Glomerular endothelial cell (primary cell): ENCODE measurements at regions not wholly inside any gene's neighbourhood (a gene's known extent, or its start where the extent isn't known, plus 50 kb on each side); places are given as distances from the start of the nearest gene placed in this dataset.
"Not testable (repeated sequence)": the region's sequence is repeated elsewhere in the genome, so short reads cannot be mapped to it uniquely, and the experiment has no call there.

ENCODE experiments used
- DNase-seq: peaks from one replicate; pipeline ENCODE4 v3.0.0-alpha.2; 2011; ENCODE audit warnings: low read depth, low spot score; ENCODE audit errors: extremely low read depth

DNA sequence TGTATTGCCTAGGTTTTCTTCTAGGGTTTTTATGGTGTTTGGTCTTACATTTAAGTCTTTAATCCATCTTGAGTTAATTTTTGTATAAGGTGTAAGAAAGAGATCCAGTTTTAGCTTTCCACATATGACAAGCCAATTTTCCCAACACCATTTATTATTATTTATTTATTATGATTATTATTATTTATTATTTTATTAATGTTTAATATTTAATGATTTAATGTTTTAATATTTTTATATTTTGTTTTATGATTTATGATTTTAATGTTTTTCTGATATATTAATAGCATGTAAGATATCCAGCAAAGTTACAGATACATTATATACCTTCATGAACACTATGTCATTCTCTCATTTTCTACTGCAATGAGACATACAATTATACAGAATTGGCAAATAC lies 1082.0 kb downstream of the DSC3 start:
- no peak for DNase-seq

DNA sequence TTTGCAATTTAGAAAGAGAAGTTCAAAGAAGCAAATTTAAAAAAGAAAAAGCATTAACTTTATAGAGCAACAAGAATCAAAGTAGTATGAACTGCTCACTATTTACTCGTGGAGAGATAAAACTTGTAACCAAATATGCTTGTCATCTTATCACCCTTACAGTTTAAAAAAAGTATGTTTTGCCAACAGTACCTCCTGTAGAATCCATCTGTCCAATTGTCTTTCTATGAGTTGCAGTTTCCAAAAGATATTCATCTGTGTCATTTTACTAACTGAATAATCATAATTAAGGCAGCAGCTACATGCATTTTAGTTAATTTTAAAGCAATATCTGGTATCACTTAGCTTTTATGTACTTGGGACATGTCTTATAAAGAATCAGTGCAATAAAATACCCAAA lies 1112.3 kb downstream of the DSC3 start:
- DNase-seq, result no peak

GRCh38 chr18:29928081-29928480 lies 1114.5 kb downstream of the DSC3 start:
- no peak for DNase-seq

GRCh38 chr18:29925566-29925965 lies 1117.0 kb downstream of the DSC3 start:
- no peak for DNase-seq

GRCh38 chr18:29912351-29912750 lies 1130.2 kb downstream of the DSC3 start:
- DNase-seq, result no peak

- DNase-seq, result no peak
Measured at GRCh38 chr18:29892960-29893558, 1149.5 kb downstream of the DSC3 start.

DNA sequence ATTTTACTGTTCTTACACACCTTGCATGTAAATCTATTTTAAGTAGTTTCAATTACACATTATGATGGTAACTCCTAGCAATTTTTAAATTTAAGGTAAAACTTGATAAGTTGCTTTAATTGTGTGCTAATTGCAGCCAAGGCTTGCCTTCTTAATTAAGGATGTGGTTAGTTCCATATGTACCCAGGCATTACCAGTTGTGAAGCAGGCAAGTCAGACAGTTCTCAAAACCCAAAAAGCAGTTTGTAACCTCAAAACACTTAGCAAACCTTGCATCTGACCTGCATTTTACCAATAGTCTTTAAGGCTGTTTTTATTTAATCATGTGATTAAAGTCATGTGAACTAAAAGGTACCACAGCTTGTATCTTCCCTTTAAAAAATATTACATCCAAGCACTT lies 1159.4 kb downstream of the DSC3 start:
- no peak for DNase-seq

- DNase-seq, result no peak
Measured at GRCh38 chr18:29882620-29883019, 1159.9 kb downstream of the DSC3 start.

- no peak for DNase-seq
Measured at GRCh38 chr18:29879763-29880162, 1162.8 kb downstream of the DSC3 start.

- DNase-seq, result no peak
Measured at GRCh38 chr18:29874519-29875098, 1167.9 kb downstream of the DSC3 start.

DNA sequence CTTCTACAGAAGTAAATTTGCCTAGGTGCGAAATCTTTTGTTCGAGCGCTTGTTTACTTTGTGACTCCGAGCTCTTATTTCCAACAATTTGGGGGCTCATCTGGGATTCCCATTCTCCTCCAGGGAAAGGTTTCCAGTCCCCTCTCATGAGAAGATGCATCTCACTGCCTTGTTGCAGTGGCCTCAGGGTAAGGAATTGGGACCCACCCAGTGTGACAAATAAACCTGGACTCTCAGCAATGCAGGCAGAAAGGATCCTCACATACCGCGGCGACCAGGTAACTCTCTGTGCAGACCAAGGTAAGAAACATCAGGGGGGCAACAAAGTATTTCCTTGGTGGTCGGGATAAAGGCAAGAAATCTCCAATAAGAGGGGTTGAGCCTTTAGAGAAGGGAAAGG lies 1169.3 kb downstream of the DSC3 start:
- DNase-seq, result no peak

DNA sequence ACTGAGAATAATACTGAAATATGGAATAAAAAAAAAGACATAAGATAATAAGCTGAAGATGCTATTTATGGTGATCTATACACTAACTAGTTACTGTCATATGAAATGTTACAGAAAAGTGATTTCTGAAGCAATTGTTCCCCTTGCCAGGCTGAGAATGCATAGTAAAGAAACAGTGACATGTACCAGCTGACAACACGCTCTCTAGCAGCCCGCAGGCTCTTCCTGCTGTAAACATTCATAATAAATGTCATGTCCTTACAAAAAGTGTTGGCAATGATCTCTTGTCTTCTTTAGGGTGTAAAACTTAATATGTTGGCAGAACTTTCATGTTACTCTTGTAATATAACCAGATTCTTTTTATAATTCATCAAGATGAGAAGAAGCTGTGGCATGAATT lies 1171.3 kb downstream of the DSC3 start:
- no peak for DNase-seq

DNA sequence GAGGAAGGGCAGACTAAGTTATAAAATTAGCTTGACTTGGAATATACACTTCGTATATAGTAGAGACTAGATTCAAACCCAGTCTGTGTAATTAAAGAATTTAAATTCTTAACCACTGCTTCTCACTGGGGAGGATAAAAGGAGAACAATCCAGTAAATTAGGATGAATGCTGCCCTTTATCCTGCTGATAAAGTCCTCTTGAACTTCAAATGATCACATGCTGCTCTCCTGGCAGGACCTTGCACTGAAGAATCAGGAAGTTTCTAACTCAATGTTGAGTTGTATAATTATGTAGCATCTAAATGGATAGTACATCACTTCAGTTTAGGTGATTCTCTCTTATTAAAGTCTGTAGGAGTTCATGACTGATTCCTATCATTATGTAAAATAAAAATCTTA lies 1179.7 kb downstream of the DSC3 start:
- DNase-seq, result no peak

GRCh38 chr18:29855637-29856036 lies 1186.9 kb downstream of the DSC3 start:
- DNase-seq, result no peak

DNA sequence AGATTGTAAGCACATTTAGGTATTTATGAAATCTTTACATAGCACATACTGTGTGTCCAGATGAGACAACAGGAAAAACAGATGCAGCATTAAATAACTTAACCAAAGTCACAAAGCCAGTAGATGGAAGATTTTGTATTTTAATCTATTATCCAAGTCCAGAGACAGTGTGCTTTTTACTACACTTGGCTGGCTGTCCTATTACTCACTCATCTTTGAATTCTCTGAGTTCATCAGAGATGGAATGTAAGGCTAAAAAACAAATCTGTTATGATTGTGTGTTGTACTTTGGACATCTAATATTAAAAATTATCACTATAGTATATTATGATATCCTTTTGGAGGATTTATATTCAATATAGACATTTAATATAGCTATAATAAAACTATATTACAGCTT lies 1189.4 kb downstream of the DSC3 start:
- DNase-seq, result no peak

GRCh38 chr18:29849144-29849543 lies 1193.4 kb downstream of the DSC3 start:
- no peak for DNase-seq

DNA sequence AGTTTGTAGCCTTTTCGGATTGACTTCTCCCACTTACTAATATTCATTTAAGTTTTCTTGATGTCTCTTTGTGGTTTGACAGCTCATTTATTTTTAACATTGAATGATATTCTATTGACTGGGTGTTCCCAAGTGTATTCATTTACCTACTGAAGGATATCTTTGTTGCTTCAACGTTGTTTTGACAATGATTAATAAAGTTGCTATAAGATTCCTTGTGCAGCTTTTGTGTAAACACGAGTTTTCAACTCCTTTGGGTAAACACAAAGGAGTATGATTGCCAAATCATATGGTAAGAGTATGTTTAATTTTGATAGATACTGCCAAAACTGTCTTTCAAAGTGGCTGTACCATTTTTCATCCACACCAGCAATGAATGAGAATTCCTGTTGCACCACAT lies 1200.9 kb downstream of the DSC3 start:
- DNase-seq, result no peak

DNA sequence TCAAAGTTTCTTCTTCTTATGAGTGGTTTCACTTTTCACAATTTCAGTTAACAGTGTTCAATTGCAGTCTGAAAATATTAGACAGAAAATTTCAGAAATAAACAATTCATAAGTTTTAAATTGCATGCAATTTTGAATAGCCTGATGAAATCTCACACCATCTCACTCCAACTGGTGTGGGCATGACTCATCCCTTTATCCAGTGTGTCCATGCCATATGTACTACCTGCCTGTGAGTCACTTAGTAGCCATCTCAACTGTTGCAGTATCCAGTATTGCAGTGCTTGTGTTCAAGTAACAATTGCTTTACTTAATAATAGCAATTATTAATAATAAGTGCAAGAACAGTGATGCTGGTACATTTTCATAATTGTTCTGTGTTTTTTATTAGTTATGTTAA lies 1202.5 kb downstream of the DSC3 start:
- DNase-seq, result no peak

- not testable (repeated sequence) for DNase-seq
Measured at GRCh38 chr18:29838961-29839360, 1203.6 kb downstream of the DSC3 start.

GRCh38 chr18:29838556-29838955 lies 1204.0 kb downstream of the DSC3 start:
- no peak for DNase-seq

GRCh38 chr18:29823671-29824070 lies 1218.9 kb downstream of the DSC3 start:
- DNase-seq, result no peak

DNA sequence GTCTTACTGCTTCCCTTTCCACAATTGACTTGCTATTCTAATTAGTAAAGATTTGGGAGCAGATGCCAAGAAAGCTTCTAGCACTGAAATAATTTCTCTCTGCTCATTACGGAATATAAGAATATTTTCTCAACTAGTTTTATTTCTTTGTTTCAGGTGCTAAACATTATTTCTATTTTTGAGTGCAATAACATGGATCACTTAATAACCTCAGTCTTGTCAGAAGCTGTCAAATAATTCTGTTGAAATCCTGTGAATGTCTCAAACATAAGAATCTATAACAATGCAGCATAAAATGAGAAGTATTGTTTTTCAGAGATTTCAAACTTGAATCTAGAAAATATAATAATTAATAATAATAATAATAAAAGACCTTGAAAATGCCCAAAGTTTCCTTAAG lies 1221.0 kb downstream of the DSC3 start:
- no peak for DNase-seq

DNA sequence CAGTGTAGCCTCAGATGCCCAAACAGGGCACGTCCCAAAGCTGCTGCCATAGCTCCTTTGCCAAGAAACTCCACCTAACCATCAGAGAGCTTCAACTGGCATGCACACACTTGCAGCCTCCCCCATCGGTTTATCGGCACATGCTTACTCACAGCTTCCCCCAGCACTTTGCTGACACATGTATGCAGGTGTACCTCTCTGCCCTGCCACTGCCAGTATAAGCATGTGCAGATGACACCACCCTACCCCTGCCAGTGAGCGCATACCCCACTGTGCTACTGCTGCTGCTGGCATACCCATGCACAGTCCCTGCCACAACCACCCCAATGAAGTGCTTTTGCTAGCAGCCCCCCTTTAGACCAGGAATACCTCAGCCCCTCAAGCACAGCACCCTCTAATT lies 1231.0 kb downstream of the DSC3 start:
- DNase-seq, result no peak
